A549 (cell line): ENCODE measurements at regions not wholly inside any gene's neighbourhood (a gene's known extent, or its start where the extent isn't known, plus 50 kb on each side); places are given as distances from the start of the nearest gene placed in this dataset.

Experiments
- ATAC-seq, 2 experiments: fragments of 200-7000 bp in 1 of 2; fragments of >200 bp in 1 of 2; cut with Nextera tagmentation in 1 of 2; cut with Tn5 transposase in 1 of 2; 3 replicates each; pipeline versions ENCODE4 v1.8.0 to v1.9.1; 2018 to 2020; ENCODE audit warnings: mild to moderate bottlenecking in 1 of 2, moderate library complexity in 1 of 2
- CTCF ChIA-PET: fragments of 300-600 bp; sonication (Branson Sonifier 250); formaldehyde crosslinking; extraction: SDS; loops from one replicate; lab custom pipeline; 2021; ENCODE audit warnings: antibody characterized with exemption, inconsistent platforms; lab: Yijun Ruan, JAX
- POLR2A ChIA-PET: fragments of 350-600 bp; formaldehyde crosslinking; extraction: SDS; loops from one replicate; lab custom pipeline; 2021; ENCODE audit warnings: antibody characterized with exemption, inconsistent platforms; lab: Yijun Ruan, JAX
- DNase-seq, 2 experiments: peaks; one replicate each; pipeline versions ENCODE4 v3.0.0 to v3.0.0-alpha.2; 2011 to 2016; ENCODE audit warnings: low read depth in 1 of 2, low spot score in 1 of 2
- FAIRE-seq: peaks from 2 replicates; lab custom pipeline; 2011; peaks lifted over from hg19 to GRCh38; lab: Jason Lieb, UNC
- H3K27ac ChIP-seq, 2 experiments: fragments of >200 bp; sonication (Bioruptor Twin); formaldehyde crosslinking; 3 replicates each; pipeline ENCODE4 v1.5.1; 2016 to 2017
- H3K4me1 ChIP-seq: fragments of >200 bp; sonication (Bioruptor Twin); formaldehyde crosslinking; 3 replicates; pipeline ENCODE4 v1.6.1; 2016
- H3K4me2 ChIP-seq: fragments of >200 bp; sonication (Bioruptor Twin); formaldehyde crosslinking; 3 replicates; pipeline ENCODE4 v1.6.1; 2016
- H3K4me3 ChIP-seq: fragments of >200 bp; sonication (Bioruptor Twin); formaldehyde crosslinking; 3 replicates; pipeline ENCODE4 v1.5.1; 2016
- H3K9me3 ChIP-seq: fragments of >200 bp; sonication (Bioruptor Twin); formaldehyde crosslinking; 3 replicates; pipeline ENCODE4 v1.6.1; 2016
- BCL3 ChIP-seq: fragments of >200 bp; sonication (Bioruptor Twin); formaldehyde crosslinking; IDR thresholded peaks from 3 replicates; pipeline ENCODE4 v1.6.1; 2016
- BHLHE40 ChIP-seq: IDR thresholded peaks from 2 replicates; pipeline ENCODE4 v1.6.1; 2012; ENCODE audit warnings: low read depth, low read length, inconsistent platforms
- CTCF ChIP-seq: fragments of >200 bp; sonication (Bioruptor Twin); formaldehyde crosslinking; IDR thresholded peaks from 3 replicates; pipeline ENCODE4 v1.5.1; 2016
- EHF ChIP-seq: fragments of 250-450 bp; sonication (Bioruptor Pico); IDR thresholded peaks from 2 replicates; pipeline ENCODE4 v1.5.0; 2020; ENCODE audit warnings: mild to moderate bottlenecking
- FOSB ChIP-seq: fragments of 250-450 bp; sonication (Bioruptor Pico); IDR thresholded peaks from 2 replicates; pipeline ENCODE4 v1.5.0; 2020; ENCODE audit warnings: mild to moderate bottlenecking, moderate library complexity
- FOSL2 ChIP-seq, 2 experiments: fragments of 450-650 bp in 1 of 2; fragments of >200 bp in 1 of 2; sonication (Bioruptor Twin) in 1 of 2; formaldehyde crosslinking; IDR thresholded peaks; 2 replicates each; pipeline versions ENCODE4 v1.5.0 to v1.6.1; 2016 to 2020; ENCODE audit warnings: mild to moderate bottlenecking in 1 of 2, moderate library complexity in 1 of 2
- HEYL ChIP-seq: fragments of 250-450 bp; sonication (Bioruptor Pico); IDR thresholded peaks from 2 replicates; pipeline ENCODE4 v1.8.0; 2021; ENCODE audit warnings: mild to moderate bottlenecking, moderate library complexity
- HOXA7 ChIP-seq: fragments of 250-450 bp; sonication (Bioruptor Pico); IDR thresholded peaks from 2 replicates; pipeline ENCODE4 v1.5.0; 2020; ENCODE audit warnings: mild to moderate bottlenecking, moderate library complexity
- MAFK ChIP-seq: fragments of 450-650 bp; IDR thresholded peaks from 2 replicates; pipeline ENCODE4 v1.6.1; 2014; ENCODE audit not compliant: partially characterized antibody
- MAZ ChIP-seq: fragments of 150-350 bp; IDR thresholded peaks from 2 replicates; pipeline ENCODE4 v1.6.1; 2014; ENCODE audit warnings: antibody characterized with exemption, low read depth, low read length, borderline replicate concordance
- NPAS2 ChIP-seq: fragments of 250-450 bp; sonication (Bioruptor Pico); IDR thresholded peaks from 2 replicates; pipeline ENCODE4 v1.8.0; 2022; ENCODE audit warnings: mild to moderate bottlenecking, moderate library complexity, borderline replicate concordance
- PHF8 ChIP-seq: fragments of 200-600 bp; sonication (generic); IDR thresholded peaks from 2 replicates; pipeline ENCODE4 v1.6.1; 2016; ENCODE audit warnings: low read depth, mild to moderate bottlenecking, antibody characterized with exemption, moderate library complexity, borderline replicate concordance
- POLR2A ChIP-seq: IDR thresholded peaks from 2 replicates; pipeline ENCODE4 v1.6.1; 2012; ENCODE audit warnings: mild to moderate bottlenecking, low read length
- RAD21 ChIP-seq, 2 experiments: fragments of >200 bp in 1 of 2; sonication (Bioruptor Twin) in 1 of 2; formaldehyde crosslinking in 1 of 2; IDR thresholded peaks in 1 of 2; conservative IDR thresholded peaks in 1 of 2; 2 replicates in 1 of 2; 3 replicates in 1 of 2; pipeline ENCODE4 v1.6.1; 2012 to 2018; ENCODE audit warnings: inconsistent platforms in 1 of 2
- REST ChIP-seq: fragments of 200-600 bp; sonication (generic); IDR thresholded peaks from 2 replicates; pipeline ENCODE4 v1.6.1; 2016; ENCODE audit warnings: antibody characterized with exemption, mild to moderate bottlenecking, moderate library complexity
- RNF2 ChIP-seq: fragments of 200-600 bp; sonication (generic); IDR thresholded peaks from 2 replicates; pipeline ENCODE4 v1.6.1; 2016; ENCODE audit warnings: low read depth, mild to moderate bottlenecking, antibody characterized with exemption, moderate library complexity, borderline replicate concordance
- SMC3 ChIP-seq: fragments of >200 bp; sonication (Bioruptor Twin); formaldehyde crosslinking; IDR thresholded peaks from 3 replicates; pipeline ENCODE4 v1.6.1; 2018; ENCODE audit warnings: inconsistent platforms
- TP53 ChIP-seq: fragments of 250-450 bp; sonication (Bioruptor Pico); IDR thresholded peaks from 2 replicates; pipeline ENCODE4 v1.5.0; 2021; ENCODE audit warnings: mild to moderate bottlenecking, moderate library complexity
- ZC3H11A ChIP-seq: fragments of 450-650 bp; IDR thresholded peaks from 2 replicates; pipeline ENCODE4 v1.6.1; 2014; ENCODE audit warnings: antibody characterized with exemption, mild to moderate bottlenecking
- ZNF302 ChIP-seq: fragments of 250-450 bp; sonication (Bioruptor Pico); IDR thresholded peaks from 2 replicates; pipeline ENCODE4 v1.9.0; 2021; ENCODE audit warnings: inconsistent platforms, mild to moderate bottlenecking, moderate library complexity
- WGBS: methylation state at CpG from one replicate; pipeline ENCODE4 v1.1.6; 2017; ENCODE audit errors: missing lambda C conversion rate; 5-methylcytosine and 5-hydroxymethylcytosine counted together

- TF ChIP-seq REST, result no peak
Observed at GRCh38 chr7:108863227-108863848, 293.7 kb downstream of the DNAJB9 start (continued).

- Histone ChIP-seq H3K9me3 (no peaks in the 10 kb centered on the region), H3K27ac (no peak overlapping the region), H3K4me2 (no peak overlapping the region), H3K4me1 (no peaks in the 10 kb centered on the region), H3K4me3 (no peak overlapping the region)
- TF ChIP-seq BHLHE40 (no peak), POLR2A (no peak), PHF8 (no peak), FOSB (no peak), RNF2 (no peak), TP53 (CRISPR knock-in tag) (no peak), FOSL2 (IDR thresholded peaks at IDR 0.05) (no peak), FOSL2 (CRISPR knock-in tag; IDR thresholded peaks at IDR 0.05) (no peak), MAFK (no peak), ZNF302 (no peak), EHF (CRISPR knock-in tag) (no peak), HEYL (CRISPR knock-in tag) (no peak), ZC3H11A (no peak), BCL3 (no peak), CTCF (no peak), MAZ (no peak), NPAS2 (CRISPR knock-in tag) (no peak)
- ChIA-PET POLR2A (no interaction called here), CTCF (interaction anchor here (1.4 kb wide), 1 partner anchor 8 kb away, joined by 3 read pairs; no protein-coding TSS in a partner anchor)
- ATAC-seq (no peak), FAIRE-seq (no peak), DNase-seq (no peak)
- WGBS, result 0% methylated on average over 1 of the region's 1 CpG
Observed at GRCh38 chr7:108869070-108869469, 299.4 kb downstream of the DNAJB9 start.

- DNase-seq, result peak in 1 of 2 experiments; percentile 41
- WGBS, result 10% methylated on average over 4 of the region's 4 CpGs
- no peak overlapping the region for H3K4me3 ChIP-seq
- POLR2A ChIA-PET, result no interaction called here
- no peaks in the 10 kb centered on the region for H3K4me1 ChIP-seq
- CTCF ChIA-PET, result no interaction called here
- ATAC-seq, result peak in 1 of 2 experiments; percentile 78; a peak in 3 of 6 replicates
- H3K9me3 ChIP-seq, result no peaks in the 10 kb centered on the region
- H3K27ac ChIP-seq, result no peak overlapping the region
- FAIRE-seq, result no peak
- TF ChIP-seq RAD21 (conservative IDR thresholded peaks at IDR 0.05 in 1 of 2, IDR thresholded peaks at IDR 0.05 in 1 of 2) (peak in 1 of 2 experiments; percentile 22; a peak in 1 of 5 replicates), HOXA7 (CRISPR knock-in tag) (no peak), CTCF (peak; percentile 13; the same call in 1 of the 3 replicates), SMC3 (0 out of 3 replicates have a peak, but pooled peaks have one; percentile 9)
- H3K4me2 ChIP-seq, result no peak overlapping the region
Observed at GRCh38 chr7:108875139-108875538, 305.5 kb downstream of the DNAJB9 start.
